ENCODE measurements at regions not wholly inside any gene's neighbourhood (a gene's known extent, or its start where the extent isn't known, plus 50 kb on each side); places are given as distances from the start of the nearest gene placed in this dataset.

GRCh38 chr9:84137968-84138367, 157.4 kb downstream of the RMI1 start:
- TF ChIP-seq, protein P1, sequence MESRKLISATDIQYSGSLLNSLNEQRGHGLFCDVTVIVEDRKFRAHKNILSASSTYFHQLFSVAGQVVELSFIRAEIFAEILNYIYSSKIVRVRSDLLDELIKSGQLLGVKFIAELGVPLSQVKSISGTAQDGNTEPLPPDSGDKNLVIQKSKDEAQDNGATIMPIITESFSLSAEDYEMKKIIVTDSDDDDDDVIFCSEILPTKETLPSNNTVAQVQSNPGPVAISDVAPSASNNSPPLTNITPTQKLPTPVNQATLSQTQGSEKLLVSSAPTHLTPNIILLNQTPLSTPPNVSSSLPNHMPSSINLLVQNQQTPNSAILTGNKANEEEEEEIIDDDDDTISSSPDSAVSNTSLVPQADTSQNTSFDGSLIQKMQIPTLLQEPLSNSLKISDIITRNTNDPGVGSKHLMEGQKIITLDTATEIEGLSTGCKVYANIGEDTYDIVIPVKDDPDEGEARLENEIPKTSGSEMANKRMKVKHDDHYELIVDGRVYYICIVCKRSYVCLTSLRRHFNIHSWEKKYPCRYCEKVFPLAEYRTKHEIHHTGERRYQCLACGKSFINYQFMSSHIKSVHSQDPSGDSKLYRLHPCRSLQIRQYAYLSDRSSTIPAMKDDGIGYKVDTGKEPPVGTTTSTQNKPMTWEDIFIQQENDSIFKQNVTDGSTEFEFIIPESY (IDR thresholded peaks at IDR 0.05; ENCODE audit: borderline replicate concordance, low read depth) = no peak
- TF ChIP-seq PBX3 (IDR thresholded peaks at IDR 0.05) (no peak), REST (IDR thresholded peaks at IDR 0.05; ENCODE audit: low read depth, low read length) (no peak), MAX (IDR thresholded peaks at IDR 0.05; ENCODE audit: low read depth) (no peak), TAF1 (IDR thresholded peaks at IDR 0.05; ENCODE audit: borderline replicate concordance, low read depth, low read length) (no peak), JUND (IDR thresholded peaks at IDR 0.05) (no peak), RFX5 (IDR thresholded peaks at IDR 0.05; ENCODE audit: low read length) (no peak), FOSL2 (IDR thresholded peaks at IDR 0.05; ENCODE audit: borderline replicate concordance, low read depth) (no peak), USF2 (IDR thresholded peaks at IDR 0.05; ENCODE audit: borderline replicate concordance, low read depth, low read length) (no peak), FOXJ3 (CRISPR knock-in tag; IDR thresholded peaks at IDR 0.05) (no peak)
- TF ChIP-seq, protein P2, sequence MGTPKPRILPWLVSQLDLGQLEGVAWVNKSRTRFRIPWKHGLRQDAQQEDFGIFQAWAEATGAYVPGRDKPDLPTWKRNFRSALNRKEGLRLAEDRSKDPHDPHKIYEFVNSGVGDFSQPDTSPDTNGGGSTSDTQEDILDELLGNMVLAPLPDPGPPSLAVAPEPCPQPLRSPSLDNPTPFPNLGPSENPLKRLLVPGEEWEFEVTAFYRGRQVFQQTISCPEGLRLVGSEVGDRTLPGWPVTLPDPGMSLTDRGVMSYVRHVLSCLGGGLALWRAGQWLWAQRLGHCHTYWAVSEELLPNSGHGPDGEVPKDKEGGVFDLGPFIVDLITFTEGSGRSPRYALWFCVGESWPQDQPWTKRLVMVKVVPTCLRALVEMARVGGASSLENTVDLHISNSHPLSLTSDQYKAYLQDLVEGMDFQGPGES (IDR thresholded peaks at IDR 0.05; ENCODE audit: low read depth, low read length) = no peak
- TF ChIP-seq, protein P3, sequence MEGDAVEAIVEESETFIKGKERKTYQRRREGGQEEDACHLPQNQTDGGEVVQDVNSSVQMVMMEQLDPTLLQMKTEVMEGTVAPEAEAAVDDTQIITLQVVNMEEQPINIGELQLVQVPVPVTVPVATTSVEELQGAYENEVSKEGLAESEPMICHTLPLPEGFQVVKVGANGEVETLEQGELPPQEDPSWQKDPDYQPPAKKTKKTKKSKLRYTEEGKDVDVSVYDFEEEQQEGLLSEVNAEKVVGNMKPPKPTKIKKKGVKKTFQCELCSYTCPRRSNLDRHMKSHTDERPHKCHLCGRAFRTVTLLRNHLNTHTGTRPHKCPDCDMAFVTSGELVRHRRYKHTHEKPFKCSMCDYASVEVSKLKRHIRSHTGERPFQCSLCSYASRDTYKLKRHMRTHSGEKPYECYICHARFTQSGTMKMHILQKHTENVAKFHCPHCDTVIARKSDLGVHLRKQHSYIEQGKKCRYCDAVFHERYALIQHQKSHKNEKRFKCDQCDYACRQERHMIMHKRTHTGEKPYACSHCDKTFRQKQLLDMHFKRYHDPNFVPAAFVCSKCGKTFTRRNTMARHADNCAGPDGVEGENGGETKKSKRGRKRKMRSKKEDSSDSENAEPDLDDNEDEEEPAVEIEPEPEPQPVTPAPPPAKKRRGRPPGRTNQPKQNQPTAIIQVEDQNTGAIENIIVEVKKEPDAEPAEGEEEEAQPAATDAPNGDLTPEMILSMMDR (IDR thresholded peaks at IDR 0.05) = no peak
- POLR2A ChIA-PET = no interaction called here

More at GRCh38 chr9:84137968-84138367, 157.4 kb downstream of the RMI1 start:
- Histone ChIP-seq H3F3A (replicated peaks; ENCODE audit: insufficient read depth) (no peaks in the 10 kb centered on the region), H3K4me3 (ENCODE audit: low read depth in 2 of 2, low read length in 1 of 2) (no peak overlapping the region), H2AFZ (ENCODE audit: low read depth) (no peak overlapping the region), H3K79me2 (ENCODE audit: insufficient read depth) (no peaks in the 10 kb centered on the region), H3K4me2 (no peak overlapping the region), H3K9me3 (no peaks in the 10 kb centered on the region), H3K27ac (ENCODE audit: low read depth in 2 of 2, low read length in 1 of 2) (no peak overlapping the region), H3K9me2 (no peaks in the 10 kb centered on the region), H4K20me1 (ENCODE audit: insufficient read depth) (no peaks in the 10 kb centered on the region), H3K9ac (no peak overlapping the region), H3K27me3 (ENCODE audit: insufficient read depth) (no peaks in the 10 kb centered on the region), H3K4me1 (ENCODE audit: control insufficient read depth in 1 of 2, insufficient read depth in 2 of 2, low read depth in 1 of 2, low read length in 1 of 2) (peaks cover 0 to 5% of the 10 kb centered on the region in 2 experiments; a peak in 1 of 4 replicates), H3K36me3 (replicated peaks in 1 of 2; ENCODE audit: control insufficient read depth in 1 of 2, insufficient read depth in 2 of 2, low read length in 1 of 2) (no peaks in the 10 kb centered on the region)
- CTCF ChIA-PET = interaction anchor here (2.7 kb wide), 1 partner anchor 35 kb away, joined by 11 read pairs; no protein-coding TSS in a partner anchor
- 83% methylated on average over 2 of the region's 2 CpGs for WGBS (ENCODE audit: low lambda C conversion rate)
- no peak for DNase-seq

All from SK-N-SH (cell line).